HCT116 (cell line): ENCODE measurements at regions not wholly inside any gene's neighbourhood (a gene's known extent, or its start where the extent isn't known, plus 50 kb on each side); places are given as distances from the start of the nearest gene placed in this dataset.

Experiments
- ATAC-seq: fragments of 200-7000 bp; cut with Tn5 transposase; 2 replicates; pipeline ENCODE4 v1.9.1; 2020; ENCODE audit warnings: mild to moderate bottlenecking, moderate library complexity
- BruUV-seq: library from RNA; stranded (reverse); fragments of 400-500 nt; replicated peaks from 2 replicates; lab custom pipeline; 2021; lab: Mats Ljungman, UMichigan
- CTCF ChIA-PET: fragments of 300-600 bp; sonication (Branson Sonifier 250); formaldehyde crosslinking; loops from one replicate; lab custom pipeline; 2021; ENCODE audit warnings: antibody characterized with exemption; lab: Charles Lee
- POLR2A ChIA-PET: fragments of 300-600, 350-600 bp; sonication (Branson Sonifier 250); formaldehyde crosslinking; loops from one replicate; lab custom pipeline; 2021; ENCODE audit warnings: antibody characterized with exemption; lab: Charles Lee
- RAD21 ChIA-PET, 2 experiments: fragments of 300-600 bp; sonication (Branson Sonifier 250); formaldehyde crosslinking; loops; one replicate each; lab custom pipeline; 2023; ENCODE audit warnings: low total read pairs in 2 of 2; ENCODE audit not compliant: uncharacterized antibody in 2 of 2, unreplicated experiment in 2 of 2, low non-redundant PET in 1 of 2; lab: Charles Lee
- DNase-seq: peaks from one replicate; pipeline ENCODE4 v3.0.0-alpha.2; 2010; ENCODE audit warnings: low read depth, low spot score
- H2AFZ ChIP-seq: fragments of 200-600 bp; shearing (Covaris generic), sonication (generic); 2 replicates; pipeline ENCODE4 v1.6.1; 2017; ENCODE audit warnings: low read depth, mixed run types, mixed read lengths, antibody characterized with exemption, low read length; ENCODE audit not compliant: poor library complexity, severe bottlenecking
- H3K27ac ChIP-seq: 2 replicates; pipeline ENCODE4 v1.5.1; 2012; ENCODE audit warnings: low read depth, low read length
- H3K27me3 ChIP-seq: fragments of 200-600 bp; sonication (generic); 2 replicates; pipeline ENCODE4 v1.6.1; 2016; ENCODE audit warnings: mixed run types, low read length, mixed read lengths; ENCODE audit not compliant: insufficient read depth
- H3K36me3 ChIP-seq, 2 experiments: fragments of 200-500 bp in 1 of 2; fragments of 200-600 bp in 1 of 2; sonication (Bioruptor generic) in 1 of 2; sonication (generic) in 1 of 2; 2 replicates each; pipeline versions ENCODE4 v1.5.1 to v1.6.1; 2014 to 2016; ENCODE audit warnings: low read length in 2 of 2, inconsistent platforms in 1 of 2, mixed read lengths in 1 of 2, mixed run types in 1 of 2; ENCODE audit not compliant: insufficient read depth in 2 of 2, control insufficient read depth in 1 of 2
- H3K4me1 ChIP-seq, 2 experiments: fragments of 200-600 bp in 1 of 2; sonication (generic) in 1 of 2; 2 replicates each; pipeline versions ENCODE4 v1.5.1 to v1.6.1; 2012 to 2017; ENCODE audit warnings: low read length in 2 of 2, inconsistent platforms in 1 of 2, mild to moderate bottlenecking in 1 of 2, mixed read lengths in 1 of 2, mixed run types in 1 of 2, moderate library complexity in 1 of 2; ENCODE audit not compliant: insufficient read depth in 2 of 2, control insufficient read depth in 1 of 2
- H3K4me2 ChIP-seq: fragments of 200-600 bp; sonication (generic); 2 replicates; pipeline ENCODE4 v1.6.1; 2017; ENCODE audit warnings: mixed run types, low read length, mixed read lengths
- H3K4me3 ChIP-seq, 2 experiments: fragments of 200-600 bp in 1 of 2; sonication (generic) in 1 of 2; replicated peaks in 1 of 2; 2 replicates each; pipeline ENCODE4 v1.5.1; 2011 to 2016; ENCODE audit warnings: low read length in 2 of 2, control low read depth in 1 of 2, low read depth in 1 of 2, mild to moderate bottlenecking in 1 of 2, mixed read lengths in 1 of 2, mixed run types in 1 of 2
- H3K79me2 ChIP-seq: fragments of 200-600 bp; sonication (generic); 2 replicates; pipeline ENCODE4 v1.6.1; 2017; ENCODE audit warnings: mild to moderate bottlenecking, mixed run types, low read length, moderate library complexity, mixed read lengths; ENCODE audit not compliant: insufficient read depth
- H3K9ac ChIP-seq: fragments of 200-600 bp; sonication (generic); 2 replicates; pipeline ENCODE4 v1.6.1; 2016; ENCODE audit warnings: low read length, mixed read lengths
- H3K9me2 ChIP-seq: fragments of 200-600 bp; sonication (generic), shearing (Covaris generic); 2 replicates; pipeline ENCODE4 v1.6.1; 2017; ENCODE audit warnings: mixed run types, mild to moderate bottlenecking, moderate library complexity; ENCODE audit not compliant: insufficient read depth
- H3K9me3 ChIP-seq, 2 experiments: fragments of 200-500 bp in 1 of 2; fragments of 200-600 bp in 1 of 2; sonication (Bioruptor generic) in 1 of 2; sonication (generic) in 1 of 2; 2 replicates each; pipeline ENCODE4 v1.6.1; 2014 to 2017; ENCODE audit warnings: low read length in 2 of 2, mixed read lengths in 2 of 2, inconsistent platforms in 1 of 2, low read depth in 1 of 2, mild to moderate bottlenecking in 1 of 2, mixed run types in 1 of 2, moderate library complexity in 1 of 2; ENCODE audit not compliant: control insufficient read depth in 1 of 2, insufficient read depth in 1 of 2
- H4K20me1 ChIP-seq: fragments of 200-600 bp; sonication (generic), shearing (Covaris generic); 2 replicates; pipeline ENCODE4 v1.6.1; 2017; ENCODE audit warnings: mixed run types, mild to moderate bottlenecking, moderate library complexity; ENCODE audit not compliant: insufficient read depth
- EGR1 ChIP-seq: IDR thresholded peaks from 2 replicates; pipeline ENCODE4 v1.6.1; 2012; ENCODE audit warnings: low read depth
- EZH2 ChIP-seq: fragments of 200-600 bp; sonication (generic); IDR thresholded peaks from 2 replicates; pipeline ENCODE4 v1.6.1; 2017; ENCODE audit warnings: antibody characterized with exemption, mixed run types
- EZH2phosphoT487 ChIP-seq: fragments of 200-600 bp; IDR thresholded peaks from 2 replicates; pipeline ENCODE4 v1.6.1; 2018; ENCODE audit warnings: antibody characterized with exemption, borderline replicate concordance
- FOSL1 ChIP-seq: IDR thresholded peaks from 2 replicates; pipeline ENCODE4 v1.6.1; 2012; ENCODE audit warnings: low read depth
- POLR2AphosphoS5 ChIP-seq: IDR thresholded peaks from 2 replicates; pipeline ENCODE4 v1.6.1; 2011; ENCODE audit warnings: mild to moderate bottlenecking, low read depth, low read length, moderate library complexity
- TCF7L2 ChIP-seq: IDR thresholded peaks from 2 replicates; pipeline ENCODE4 v1.7.0; 2011; ENCODE audit warnings: borderline replicate concordance, inconsistent platforms; ENCODE audit not compliant: insufficient read depth, insufficient read length; ENCODE audit errors: extremely low read depth
- YY1 ChIP-seq: IDR thresholded peaks from 2 replicates; pipeline ENCODE4 v1.6.1; 2011; ENCODE audit warnings: low read length, low read depth, moderate library complexity, mild to moderate bottlenecking; ENCODE audit not compliant: insufficient replicate concordance; ENCODE audit errors: extremely low read depth
- intact Hi-C: fragments of 100-400 bp; cut with micrococcal nuclease; formaldehyde crosslinking; loops from 2 replicates; pipeline ENCODE4 v1.10.0; 2022
- TF ChIP-seq, protein P1 (sequence below): IDR thresholded peaks from 2 replicates; pipeline ENCODE4 v1.6.1; 2012; ENCODE audit warnings: low read depth

- TF ChIP-seq FOSL1, result no peak
- TF ChIP-seq EZH2, result no peak
- TF ChIP-seq YY1, result no peak
- TF ChIP-seq, protein P1, sequence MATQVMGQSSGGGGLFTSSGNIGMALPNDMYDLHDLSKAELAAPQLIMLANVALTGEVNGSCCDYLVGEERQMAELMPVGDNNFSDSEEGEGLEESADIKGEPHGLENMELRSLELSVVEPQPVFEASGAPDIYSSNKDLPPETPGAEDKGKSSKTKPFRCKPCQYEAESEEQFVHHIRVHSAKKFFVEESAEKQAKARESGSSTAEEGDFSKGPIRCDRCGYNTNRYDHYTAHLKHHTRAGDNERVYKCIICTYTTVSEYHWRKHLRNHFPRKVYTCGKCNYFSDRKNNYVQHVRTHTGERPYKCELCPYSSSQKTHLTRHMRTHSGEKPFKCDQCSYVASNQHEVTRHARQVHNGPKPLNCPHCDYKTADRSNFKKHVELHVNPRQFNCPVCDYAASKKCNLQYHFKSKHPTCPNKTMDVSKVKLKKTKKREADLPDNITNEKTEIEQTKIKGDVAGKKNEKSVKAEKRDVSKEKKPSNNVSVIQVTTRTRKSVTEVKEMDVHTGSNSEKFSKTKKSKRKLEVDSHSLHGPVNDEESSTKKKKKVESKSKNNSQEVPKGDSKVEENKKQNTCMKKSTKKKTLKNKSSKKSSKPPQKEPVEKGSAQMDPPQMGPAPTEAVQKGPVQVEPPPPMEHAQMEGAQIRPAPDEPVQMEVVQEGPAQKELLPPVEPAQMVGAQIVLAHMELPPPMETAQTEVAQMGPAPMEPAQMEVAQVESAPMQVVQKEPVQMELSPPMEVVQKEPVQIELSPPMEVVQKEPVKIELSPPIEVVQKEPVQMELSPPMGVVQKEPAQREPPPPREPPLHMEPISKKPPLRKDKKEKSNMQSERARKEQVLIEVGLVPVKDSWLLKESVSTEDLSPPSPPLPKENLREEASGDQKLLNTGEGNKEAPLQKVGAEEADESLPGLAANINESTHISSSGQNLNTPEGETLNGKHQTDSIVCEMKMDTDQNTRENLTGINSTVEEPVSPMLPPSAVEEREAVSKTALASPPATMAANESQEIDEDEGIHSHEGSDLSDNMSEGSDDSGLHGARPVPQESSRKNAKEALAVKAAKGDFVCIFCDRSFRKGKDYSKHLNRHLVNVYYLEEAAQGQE, result no peak
- no peak for TF ChIP-seq EGR1
- TF ChIP-seq POLR2AphosphoS5, result no peak
- no peak for TF ChIP-seq EZH2phosphoT487
- no peak for TF ChIP-seq TCF7L2
- no peaks in the 10 kb centered on the region for H3K79me2 ChIP-seq
- H2AFZ ChIP-seq, result no peak overlapping the region
- H3K27ac ChIP-seq, result no peak overlapping the region
- H3K9ac ChIP-seq, result no peak overlapping the region
- ChIA-PET CTCF (no interaction called here), RAD21 (no interaction called here), POLR2A (no interaction called here)
- no peaks in the 10 kb centered on the region for H4K20me1 ChIP-seq
- intact Hi-C loops, result no loop called here
- H3K27me3 ChIP-seq, result no peaks in the 10 kb centered on the region
- no TSS peak for BruUV-seq
- no peak overlapping the region for H3K4me3 ChIP-seq
- ATAC-seq (no peak), DNase-seq (no peak)
- no peaks in the 10 kb centered on the region for H3K9me2 ChIP-seq
- H3K9me3 ChIP-seq, result peaks cover 13 to 18% of the 10 kb centered on the region in 2 experiments; a peak in 3 of 4 replicates
- no peaks in the 10 kb centered on the region for H3K36me3 ChIP-seq
- H3K4me1 ChIP-seq, result no peaks in the 10 kb centered on the region
- no peak overlapping the region for H3K4me2 ChIP-seq
Measured at GRCh38 chr4:45323453-45324058, 597.2 kb upstream of the GNPDA2 start.
